ENCODE measurements at regions not wholly inside any gene's neighbourhood (a gene's known extent, or its start where the extent isn't known, plus 50 kb on each side); places are given as distances from the start of the nearest gene placed in this dataset.

DNA sequence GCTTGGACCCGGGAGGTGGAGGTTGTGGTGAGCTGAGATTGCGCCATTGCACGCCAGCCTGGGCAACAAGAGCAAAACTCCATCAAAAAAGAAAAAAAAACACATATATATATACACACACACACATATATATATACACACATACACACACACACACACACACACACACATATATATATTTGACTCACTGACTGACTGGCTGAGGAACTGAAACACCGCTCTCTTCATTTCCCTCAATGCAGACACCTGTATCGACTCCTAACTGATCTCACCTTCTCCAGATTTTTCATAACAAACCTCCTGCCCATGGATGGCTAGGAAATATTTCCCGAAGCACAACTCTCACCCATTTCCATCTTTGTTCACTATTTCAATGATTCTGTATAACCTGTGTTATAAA lies 140.7 kb upstream of the ANO3 start:
- H3K36me3 ChIP-seq: no peaks in the 10 kb centered on the region
- no peaks in the 10 kb centered on the region for H3K4me1 ChIP-seq
- TF ChIP-seq POLR2AphosphoS5 (IDR thresholded peaks at IDR 0.05): no peak
- H3K27me3 ChIP-seq: no peaks in the 10 kb centered on the region
- intact Hi-C loops (cut with DNase I): loop anchor here (10.0 kb wide), 1 partner anchor 1296 kb away; no protein-coding TSS in a partner anchor
- no peak for DNase-seq (ENCODE audit: extremely low spot score)
- no peak overlapping the region for H3K27ac ChIP-seq (replicated peaks in 1 of 4)
- 88% methylated on average over 6 of the region's 6 CpGs for WGBS
- H3K4me3 ChIP-seq: no peak overlapping the region
- H3K9me3 ChIP-seq: no peaks in the 10 kb centered on the region

DNA sequence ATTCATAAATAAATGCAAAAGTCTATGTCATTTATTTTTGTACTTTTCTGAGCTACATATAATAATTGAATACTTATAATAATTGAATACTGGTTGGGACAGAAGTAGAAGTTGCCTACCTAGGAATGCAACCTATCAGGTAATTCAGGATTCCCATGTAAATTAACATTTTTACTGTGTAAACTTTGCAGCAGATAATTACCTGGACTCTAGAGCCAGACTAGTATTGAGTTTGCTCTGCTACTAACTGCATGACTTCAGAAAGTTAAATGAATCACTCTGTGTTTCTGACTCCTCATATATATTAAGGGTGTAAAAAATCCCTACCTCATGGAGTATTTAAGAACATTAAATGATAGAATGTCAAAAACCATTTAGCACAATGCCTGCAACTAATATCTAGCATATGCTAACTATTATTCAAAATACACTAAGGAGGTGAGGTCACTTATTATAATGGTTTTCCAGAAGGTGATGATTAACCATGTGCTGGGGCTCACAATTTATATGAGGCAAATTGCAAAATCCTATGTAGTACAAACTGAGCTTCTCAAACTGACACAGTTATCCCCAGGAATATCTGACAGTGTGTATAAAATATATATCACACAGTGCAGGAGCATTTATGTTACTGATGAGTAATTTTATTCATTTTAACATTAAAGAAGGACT lies 138.1 kb upstream of the ANO3 start:
- TF ChIP-seq, protein P1, sequence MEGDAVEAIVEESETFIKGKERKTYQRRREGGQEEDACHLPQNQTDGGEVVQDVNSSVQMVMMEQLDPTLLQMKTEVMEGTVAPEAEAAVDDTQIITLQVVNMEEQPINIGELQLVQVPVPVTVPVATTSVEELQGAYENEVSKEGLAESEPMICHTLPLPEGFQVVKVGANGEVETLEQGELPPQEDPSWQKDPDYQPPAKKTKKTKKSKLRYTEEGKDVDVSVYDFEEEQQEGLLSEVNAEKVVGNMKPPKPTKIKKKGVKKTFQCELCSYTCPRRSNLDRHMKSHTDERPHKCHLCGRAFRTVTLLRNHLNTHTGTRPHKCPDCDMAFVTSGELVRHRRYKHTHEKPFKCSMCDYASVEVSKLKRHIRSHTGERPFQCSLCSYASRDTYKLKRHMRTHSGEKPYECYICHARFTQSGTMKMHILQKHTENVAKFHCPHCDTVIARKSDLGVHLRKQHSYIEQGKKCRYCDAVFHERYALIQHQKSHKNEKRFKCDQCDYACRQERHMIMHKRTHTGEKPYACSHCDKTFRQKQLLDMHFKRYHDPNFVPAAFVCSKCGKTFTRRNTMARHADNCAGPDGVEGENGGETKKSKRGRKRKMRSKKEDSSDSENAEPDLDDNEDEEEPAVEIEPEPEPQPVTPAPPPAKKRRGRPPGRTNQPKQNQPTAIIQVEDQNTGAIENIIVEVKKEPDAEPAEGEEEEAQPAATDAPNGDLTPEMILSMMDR (IDR thresholded peaks at IDR 0.05): no peak
- TF ChIP-seq POLR2AphosphoS5 (IDR thresholded peaks at IDR 0.05) (no peak), EP300 (IDR thresholded peaks at IDR 0.05) (no peak), POLR2A (IDR thresholded peaks at IDR 0.05; ENCODE audit: low read depth) (no peak)
- H3K9me3 ChIP-seq: no peaks in the 10 kb centered on the region
- no peaks in the 10 kb centered on the region for H3K27me3 ChIP-seq
- no peaks in the 10 kb centered on the region for H3K36me3 ChIP-seq
- H3K4me3 ChIP-seq: no peak overlapping the region
- intact Hi-C loops (cut with DNase I): loop anchor here (10.0 kb wide), 1 partner anchor 1299 kb away; no protein-coding TSS in a partner anchor
- no peaks in the 10 kb centered on the region for H3K4me1 ChIP-seq
- DNase-seq (ENCODE audit: extremely low spot score): no peak
- H3K27ac ChIP-seq (replicated peaks in 1 of 4): no peak overlapping the region

DNA sequence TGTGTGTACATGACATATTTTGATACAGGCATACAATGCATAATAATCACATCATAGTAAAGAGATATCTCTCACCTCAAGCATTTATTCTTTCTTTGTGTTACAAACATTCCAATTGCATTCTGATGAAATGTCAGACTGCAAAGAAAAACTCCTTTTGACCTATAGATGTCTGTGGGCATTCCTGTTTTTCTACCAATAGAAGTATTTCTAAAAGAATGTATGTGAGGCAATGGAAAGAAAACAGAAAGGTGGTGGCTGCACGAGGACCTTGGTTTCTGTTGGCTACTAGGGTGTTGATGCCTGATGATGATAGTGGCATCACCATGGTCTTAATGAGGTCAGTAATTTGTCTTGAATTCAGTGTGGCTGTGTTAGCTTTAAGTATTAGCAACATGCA lies 137.0 kb upstream of the ANO3 start:
- Histone ChIP-seq H3K27ac (replicated peaks in 1 of 4) (no peak overlapping the region), H3K4me3 (no peak overlapping the region), H3K36me3 (no peaks in the 10 kb centered on the region), H3K4me1 (no peaks in the 10 kb centered on the region), H3K9me3 (no peaks in the 10 kb centered on the region), H3K27me3 (no peaks in the 10 kb centered on the region)
- TF ChIP-seq, protein P1 (IDR thresholded peaks at IDR 0.05): no peak
- TF ChIP-seq POLR2AphosphoS5 (IDR thresholded peaks at IDR 0.05) (no peak), POLR2A (IDR thresholded peaks at IDR 0.05; ENCODE audit: low read depth) (no peak), EP300 (IDR thresholded peaks at IDR 0.05) (no peak)
- no peak for DNase-seq (ENCODE audit: extremely low spot score)
- intact Hi-C loops (cut with DNase I): loop anchor here (10.0 kb wide), 1 partner anchor 1300 kb away; no protein-coding TSS in a partner anchor
- WGBS: 87% methylated on average over 1 of the region's 1 CpG

DNA sequence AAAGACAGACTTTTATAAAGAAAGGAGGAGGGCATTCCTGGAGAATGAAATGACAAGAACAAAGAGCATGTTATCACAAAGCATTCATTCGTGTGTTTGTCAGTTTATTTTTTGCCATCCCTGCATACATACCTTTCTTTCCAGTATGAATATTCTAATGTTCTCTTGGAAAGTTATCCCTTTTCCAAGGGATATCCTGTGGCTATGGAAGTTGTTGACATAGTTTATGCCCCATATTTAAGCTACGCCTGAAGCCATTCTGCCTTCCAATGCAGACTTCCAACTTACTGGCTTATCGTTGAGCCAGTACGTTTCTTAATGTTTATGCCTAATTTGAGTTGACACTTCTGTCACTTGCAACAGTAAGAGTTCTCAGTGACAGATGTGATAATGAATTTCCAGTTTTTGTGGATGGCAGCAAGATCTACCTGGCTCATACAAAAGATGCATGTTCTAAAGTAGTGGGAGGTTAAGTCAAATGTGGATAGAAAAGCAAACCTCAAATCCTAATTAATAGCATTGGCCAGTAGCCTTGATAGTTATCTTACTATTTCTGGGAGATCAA lies 133.3 kb upstream of the ANO3 start:
- Histone ChIP-seq H3K27me3 (no peaks in the 10 kb centered on the region), H3K9me3 (no peaks in the 10 kb centered on the region), H3K4me1 (no peaks in the 10 kb centered on the region), H3K36me3 (no peaks in the 10 kb centered on the region), H3K4me3 (no peak overlapping the region), H3K27ac (replicated peaks in 1 of 4) (no peak overlapping the region)
- intact Hi-C loops (cut with DNase I): loop anchor here (10.0 kb wide), 1 partner anchor 1304 kb away; no protein-coding TSS in a partner anchor
- DNase-seq (ENCODE audit: extremely low spot score): no peak
- no peak for TF ChIP-seq POLR2AphosphoS5 (IDR thresholded peaks at IDR 0.05)
- TF ChIP-seq, protein P1 (IDR thresholded peaks at IDR 0.05): no peak
- 86% methylated on average over 4 of the region's 4 CpGs for WGBS

DNA sequence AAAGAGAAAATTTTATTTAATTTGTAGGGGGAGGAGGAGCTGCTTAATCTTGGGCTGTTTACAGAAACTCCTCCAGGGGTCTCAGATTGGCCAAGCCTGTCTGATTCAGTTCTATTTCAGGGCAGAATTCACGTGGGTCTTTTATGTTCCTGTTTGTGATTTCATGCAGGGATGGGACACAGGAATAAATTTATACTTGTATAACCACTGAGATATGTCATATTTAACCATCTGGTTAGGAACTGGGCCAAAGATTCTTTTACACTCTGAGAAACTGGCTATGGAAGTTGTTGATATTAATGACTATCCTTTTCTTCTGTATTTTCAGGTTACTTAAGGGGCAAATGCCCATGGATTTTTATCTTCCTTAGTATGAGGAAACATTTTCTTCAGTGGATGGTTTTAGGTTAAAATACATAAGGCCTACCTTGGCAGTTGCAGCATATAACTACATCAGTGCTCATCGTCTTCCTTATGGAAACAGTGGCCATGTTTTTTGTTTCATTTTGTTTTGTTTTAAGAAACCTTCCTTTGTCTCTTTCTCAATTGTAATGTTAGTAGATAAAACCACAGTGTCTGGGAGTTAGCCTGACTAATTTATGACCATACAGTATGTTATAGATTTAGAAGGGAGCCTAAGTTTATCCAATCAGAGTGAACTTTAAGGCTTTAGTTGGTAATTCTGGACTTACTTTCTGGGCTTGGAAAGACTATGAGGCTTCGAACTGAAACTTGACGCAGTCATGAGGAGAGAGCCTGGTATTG lies 132.4 kb upstream of the ANO3 start:
- H3K4me3 ChIP-seq: no peak overlapping the region
- WGBS: 72% methylated on average over 4 of the region's 4 CpGs
- no peak overlapping the region for H3K27ac ChIP-seq (replicated peaks in 1 of 4)
- no peaks in the 10 kb centered on the region for H3K36me3 ChIP-seq
- intact Hi-C loops (cut with DNase I): loop anchor here (10.0 kb wide), 1 partner anchor 1305 kb away; no protein-coding TSS in a partner anchor
- DNase-seq (ENCODE audit: extremely low spot score): no peak
- H3K27me3 ChIP-seq: no peaks in the 10 kb centered on the region
- no peak for TF ChIP-seq POLR2AphosphoS5 (IDR thresholded peaks at IDR 0.05)
- no peak for TF ChIP-seq EP300 (IDR thresholded peaks at IDR 0.05)
- TF ChIP-seq, protein P1 (IDR thresholded peaks at IDR 0.05): no peak
- no peak for TF ChIP-seq POLR2A (IDR thresholded peaks at IDR 0.05; ENCODE audit: low read depth)
- no peaks in the 10 kb centered on the region for H3K4me1 ChIP-seq
- no peaks in the 10 kb centered on the region for H3K9me3 ChIP-seq
